OCI-LY7 (cell line): ENCODE measurements at regions not wholly inside any gene's neighbourhood (a gene's known extent, or its start where the extent isn't known, plus 50 kb on each side); places are given as distances from the start of the nearest gene placed in this dataset.

ENCODE experiments used
- BruUV-seq: library from RNA; stranded (reverse); fragments of 400-500 nt; replicated peaks from 2 replicates; lab custom pipeline; 2021; lab: Mats Ljungman, UMichigan
- CTCF ChIA-PET: fragments of 300-600 bp; sonication (Branson Sonifier 250); formaldehyde crosslinking; loops from one replicate; lab custom pipeline; 2022; ENCODE audit warnings: antibody characterized with exemption; ENCODE audit not compliant: unreplicated experiment; lab: Charles Lee
- POLR2A ChIA-PET: fragments of 300-600 bp; sonication (Branson Sonifier 250); formaldehyde crosslinking; loops from one replicate; lab custom pipeline; 2022; ENCODE audit warnings: antibody characterized with exemption; lab: Charles Lee
- DNase-seq: peaks from one replicate; pipeline ENCODE4 v3.0.0-alpha.2; 2015; ENCODE audit warnings: low spot score
- H2AFZ ChIP-seq: fragments of 200-600 bp; sonication (generic), shearing (Covaris generic); 2 replicates; pipeline ENCODE4 v1.6.1; 2014; ENCODE audit warnings: mild to moderate bottlenecking, antibody characterized with exemption, low read length, moderate library complexity
- H3K27ac ChIP-seq: fragments of 200-600 bp; sonication (generic); 2 replicates; pipeline ENCODE4 v1.5.1; 2014; ENCODE audit warnings: mixed run types, low read depth, mild to moderate bottlenecking, moderate library complexity, low read length, inconsistent platforms; ENCODE audit not compliant: poor library complexity, severe bottlenecking
- H3K36me3 ChIP-seq: fragments of 200-600 bp; sonication (generic); 2 replicates; pipeline ENCODE4 v1.6.1; 2014; ENCODE audit warnings: mild to moderate bottlenecking, antibody characterized with exemption, low read length, moderate library complexity, mixed read lengths; ENCODE audit not compliant: insufficient read depth
- H3K4me1 ChIP-seq: fragments of 200-600 bp; sonication (generic); 2 replicates; pipeline ENCODE4 v1.5.1; 2014; ENCODE audit warnings: mild to moderate bottlenecking, low read length; ENCODE audit not compliant: insufficient read depth, poor library complexity, severe bottlenecking
- H3K4me2 ChIP-seq: fragments of 200-600 bp; sonication (generic); 2 replicates; pipeline ENCODE4 v1.6.1; 2014; ENCODE audit warnings: mild to moderate bottlenecking, low read length
- H3K4me3 ChIP-seq: fragments of 200-600 bp; sonication (generic); 2 replicates; pipeline ENCODE4 v1.5.1; 2014; ENCODE audit warnings: mild to moderate bottlenecking, low read depth, low read length; ENCODE audit not compliant: poor library complexity, severe bottlenecking
- H3K79me2 ChIP-seq: fragments of 200-600 bp; sonication (generic); 2 replicates; pipeline ENCODE4 v1.6.1; 2016; ENCODE audit warnings: low read depth, mild to moderate bottlenecking, low read length, moderate library complexity, mixed read lengths; ENCODE audit not compliant: insufficient read depth
- H3K9me2 ChIP-seq: fragments of 200-600 bp; sonication (generic); 2 replicates; pipeline ENCODE4 v1.6.1; 2016; ENCODE audit warnings: mild to moderate bottlenecking, low read length, mixed read lengths; ENCODE audit not compliant: insufficient read depth
- H3K9me3 ChIP-seq: fragments of 200-600 bp; sonication (generic); 2 replicates; pipeline ENCODE4 v1.6.1; 2014; ENCODE audit warnings: mild to moderate bottlenecking, mixed run types, low read length, mixed read lengths
- H4K20me1 ChIP-seq: fragments of 200-600 bp; sonication (generic); 2 replicates; pipeline ENCODE4 v1.6.1; 2014; ENCODE audit warnings: mild to moderate bottlenecking, antibody characterized with exemption, low read length, moderate library complexity, mixed read lengths; ENCODE audit not compliant: insufficient read depth
- CTCF ChIP-seq: fragments of 200-600 bp; sonication (generic); conservative IDR thresholded peaks from 2 replicates; pipeline ENCODE4 v1.5.1; 2014; ENCODE audit warnings: mild to moderate bottlenecking, antibody characterized with exemption, low read length, moderate library complexity, mixed read lengths
- EZH2phosphoT487 ChIP-seq: fragments of 200-600 bp; sonication (generic); IDR thresholded peaks from 2 replicates; pipeline ENCODE4 v1.6.1; 2018; ENCODE audit warnings: low read depth, borderline replicate concordance, mild to moderate bottlenecking, mixed run types, antibody characterized with exemption, low read length, moderate library complexity, mixed read lengths
- intact Hi-C: fragments of 100-400 bp; cut with micrococcal nuclease; formaldehyde crosslinking; loops from one replicate; pipeline ENCODE4 v1.10.0; 2022; ENCODE audit not compliant: unreplicated experiment

DNA sequence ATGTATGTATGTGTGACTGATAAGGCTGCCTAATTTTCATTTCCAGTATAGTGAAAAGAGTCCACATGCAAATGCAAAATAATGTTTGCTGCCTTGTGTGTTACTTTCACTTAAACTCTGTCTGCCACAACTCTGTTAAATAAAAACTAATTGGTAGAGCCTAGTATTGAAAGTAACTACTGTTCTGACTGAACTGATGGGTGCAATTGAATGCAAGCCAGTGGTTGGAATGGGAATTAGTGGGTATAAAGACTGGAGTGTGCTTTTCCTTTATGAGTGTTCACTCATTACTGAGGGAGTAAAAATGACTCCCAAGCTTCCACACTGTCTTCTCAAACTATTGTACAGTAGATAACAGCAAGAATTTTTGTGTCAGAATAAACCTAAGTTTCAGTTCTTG, 571.0 kb downstream of the TMTC2 start:
- Histone ChIP-seq H3K4me2 (no peak overlapping the region), H3K27ac (no peak overlapping the region), H3K36me3 (no peaks in the 10 kb centered on the region), H3K79me2 (no peaks in the 10 kb centered on the region), H2AFZ (no peak overlapping the region), H3K9me3 (no peaks in the 10 kb centered on the region), H3K9me2 (no peaks in the 10 kb centered on the region), H4K20me1 (no peaks in the 10 kb centered on the region), H3K4me1 (no peaks in the 10 kb centered on the region), H3K4me3 (no peak overlapping the region)
- ChIA-PET POLR2A (no interaction called here), CTCF (no interaction called here)
- no TSS peak for BruUV-seq
- DNase-seq, result no peak
- intact Hi-C loops, result no loop called here
- no peak for TF ChIP-seq CTCF
- TF ChIP-seq EZH2phosphoT487, result no peak

DNA sequence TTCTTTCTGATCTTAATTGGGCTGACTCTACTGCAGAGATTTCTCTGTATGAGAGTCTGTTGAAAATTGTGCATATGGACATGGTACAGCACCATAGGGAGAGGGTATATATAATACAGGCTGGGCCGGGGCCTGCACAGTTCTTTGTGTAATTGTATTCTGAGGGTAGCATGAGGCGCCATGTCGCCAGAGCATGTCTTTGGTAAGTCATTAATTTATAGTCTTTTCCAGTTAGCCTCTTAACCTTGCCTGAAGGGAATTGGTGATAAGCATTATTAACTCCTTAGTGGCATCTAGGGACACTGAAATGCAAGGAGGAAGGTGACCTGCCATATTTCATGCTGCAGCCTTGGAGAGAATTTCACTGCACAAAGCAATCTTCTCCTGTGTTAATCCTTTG, 569.9 kb downstream of the TMTC2 start:
- BruUV-seq, result no TSS peak
- TF ChIP-seq EZH2phosphoT487, result no peak
- no peak for TF ChIP-seq CTCF
- no peak for DNase-seq
- Histone ChIP-seq H2AFZ (no peak overlapping the region), H3K79me2 (no peaks in the 10 kb centered on the region), H3K36me3 (no peaks in the 10 kb centered on the region), H4K20me1 (no peaks in the 10 kb centered on the region), H3K4me3 (no peak overlapping the region), H3K27ac (no peak overlapping the region), H3K9me3 (no peaks in the 10 kb centered on the region), H3K4me1 (no peaks in the 10 kb centered on the region), H3K9me2 (no peaks in the 10 kb centered on the region), H3K4me2 (no peak overlapping the region)
- intact Hi-C loops, result no loop called here
- ChIA-PET CTCF (no interaction called here), POLR2A (no interaction called here)

DNA sequence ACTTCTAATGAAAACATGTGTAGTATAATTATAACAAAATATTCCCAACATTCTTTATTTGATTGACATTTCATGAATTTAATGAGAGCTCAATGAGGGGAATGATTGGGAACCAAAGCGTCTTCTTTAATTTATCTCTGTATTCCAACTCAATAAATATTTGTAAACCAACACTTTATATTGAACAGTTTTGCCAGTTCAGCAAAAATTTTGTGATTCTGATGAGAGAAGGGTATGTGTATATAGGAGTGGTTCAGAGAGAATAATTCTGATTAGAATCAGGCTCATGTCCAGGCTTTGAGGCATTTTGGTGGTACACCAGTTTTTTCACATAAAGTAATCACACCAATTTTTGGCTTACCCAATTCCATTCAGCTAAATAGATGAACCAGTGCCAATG, 564.2 kb downstream of the TMTC2 start:
- TF ChIP-seq CTCF, result no peak
- no peak for TF ChIP-seq EZH2phosphoT487
- no peak overlapping the region for H2AFZ ChIP-seq
- BruUV-seq, result no TSS peak
- no peak for DNase-seq
- H3K9me2 ChIP-seq, result no peaks in the 10 kb centered on the region
- no peak overlapping the region for H3K4me3 ChIP-seq
- no peaks in the 10 kb centered on the region for H3K4me1 ChIP-seq
- H3K4me2 ChIP-seq, result no peak overlapping the region
- H3K36me3 ChIP-seq, result no peaks in the 10 kb centered on the region
- intact Hi-C loops, result no loop called here
- no peaks in the 10 kb centered on the region for H4K20me1 ChIP-seq
- ChIA-PET POLR2A (interaction anchor here (0.6 kb wide), 1 partner anchor 687 kb away, joined by 4 read pairs; no protein-coding TSS in a partner anchor), CTCF (no interaction called here)
- H3K27ac ChIP-seq, result no peak overlapping the region
- no peaks in the 10 kb centered on the region for H3K79me2 ChIP-seq
- no peaks in the 10 kb centered on the region for H3K9me3 ChIP-seq
